ENCODE measurements at regions not wholly inside any gene's neighbourhood (a gene's known extent, or its start where the extent isn't known, plus 50 kb on each side); places are given as distances from the start of the nearest gene placed in this dataset.

DNA sequence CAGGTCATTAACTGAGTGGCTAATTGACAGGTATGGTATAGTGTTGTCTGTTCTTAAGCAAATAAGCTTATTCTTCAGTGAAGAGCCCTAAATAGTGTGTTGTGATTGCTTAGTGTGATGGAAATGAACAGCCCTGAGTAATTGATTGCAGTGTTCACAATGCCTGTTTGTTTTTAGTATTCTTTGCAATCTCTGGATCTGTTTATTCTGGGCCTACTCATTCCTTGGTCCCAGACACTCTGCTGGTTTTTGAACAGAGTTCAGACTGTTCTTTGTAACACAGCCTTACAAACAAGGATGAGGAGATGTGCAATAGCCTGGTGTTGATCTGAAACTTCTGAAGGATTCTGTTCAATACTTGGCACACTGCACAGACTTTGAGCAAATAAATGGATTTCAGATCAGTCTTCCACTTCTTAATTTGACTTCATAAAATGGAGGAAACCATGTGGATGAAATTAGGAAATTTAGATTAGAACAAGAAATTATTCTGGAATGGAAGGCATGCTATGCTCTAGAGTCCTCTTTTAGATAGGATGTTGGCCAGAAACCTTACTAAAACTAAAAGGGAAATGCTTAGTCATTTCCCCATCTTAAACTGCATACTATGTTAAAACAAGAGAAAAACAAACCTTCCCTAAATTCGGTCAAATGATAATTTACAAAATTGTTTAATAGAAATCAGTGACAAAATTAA lies 444.2 kb upstream of the SEMA3D start:
- DNase-seq, result no peak

DNA sequence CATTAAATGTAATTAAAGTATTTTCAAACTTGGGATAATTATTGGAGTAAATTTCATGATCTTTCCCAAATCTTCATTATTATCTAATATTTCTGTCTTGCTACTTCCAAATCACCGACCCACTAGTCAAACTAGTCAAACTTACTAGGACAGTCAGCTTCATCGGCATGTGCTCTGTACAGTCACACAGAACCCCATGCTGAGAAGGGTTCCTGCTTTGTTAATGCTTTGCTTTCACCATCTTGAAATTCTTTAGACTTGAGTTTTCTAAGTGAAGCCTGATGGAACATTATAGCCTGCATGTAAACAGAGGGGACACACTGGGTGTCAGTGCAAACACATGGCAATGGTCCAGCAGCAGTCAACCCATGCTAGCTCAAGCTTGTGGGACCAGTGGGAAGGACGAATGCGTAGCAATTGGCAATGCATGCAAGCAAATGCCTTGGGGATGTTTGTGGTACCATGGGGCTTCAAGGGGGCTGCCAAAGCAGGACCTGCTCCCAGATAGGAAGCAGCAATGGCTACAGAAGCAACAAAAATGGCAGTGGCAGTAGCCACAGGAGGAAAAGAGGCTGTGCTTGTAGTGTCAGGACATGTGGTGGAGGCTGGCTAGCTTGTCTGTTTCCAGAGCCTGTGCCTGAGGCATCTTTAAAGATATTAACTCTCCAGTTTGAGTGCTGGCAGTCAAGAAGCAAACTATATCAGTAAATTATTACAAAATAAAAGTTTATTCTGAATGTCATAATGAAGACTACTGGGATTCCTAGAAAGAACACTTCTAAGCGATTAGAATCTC lies 441.1 kb upstream of the SEMA3D start:
- DNase-seq, result no peak

DNA sequence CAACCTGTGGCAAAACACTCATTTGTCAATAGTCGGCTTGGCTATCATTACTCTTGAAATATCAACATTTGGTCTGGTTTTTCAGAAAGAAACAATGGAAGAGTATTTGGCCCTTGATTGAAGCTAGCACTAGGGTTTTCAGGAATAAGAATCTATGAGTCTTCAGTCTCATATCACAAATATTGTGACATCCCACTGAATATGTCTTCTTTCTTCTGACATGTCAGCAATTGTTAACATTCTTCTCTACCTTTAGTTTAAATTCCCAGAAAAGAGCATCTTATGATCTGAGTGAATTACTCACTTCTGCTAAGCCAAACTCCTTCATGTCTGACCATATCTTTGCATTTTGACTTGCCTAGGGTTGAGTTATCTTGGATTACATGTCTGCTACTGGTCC lies 435.2 kb upstream of the SEMA3D start:
- DNase-seq, result no peak

DNA sequence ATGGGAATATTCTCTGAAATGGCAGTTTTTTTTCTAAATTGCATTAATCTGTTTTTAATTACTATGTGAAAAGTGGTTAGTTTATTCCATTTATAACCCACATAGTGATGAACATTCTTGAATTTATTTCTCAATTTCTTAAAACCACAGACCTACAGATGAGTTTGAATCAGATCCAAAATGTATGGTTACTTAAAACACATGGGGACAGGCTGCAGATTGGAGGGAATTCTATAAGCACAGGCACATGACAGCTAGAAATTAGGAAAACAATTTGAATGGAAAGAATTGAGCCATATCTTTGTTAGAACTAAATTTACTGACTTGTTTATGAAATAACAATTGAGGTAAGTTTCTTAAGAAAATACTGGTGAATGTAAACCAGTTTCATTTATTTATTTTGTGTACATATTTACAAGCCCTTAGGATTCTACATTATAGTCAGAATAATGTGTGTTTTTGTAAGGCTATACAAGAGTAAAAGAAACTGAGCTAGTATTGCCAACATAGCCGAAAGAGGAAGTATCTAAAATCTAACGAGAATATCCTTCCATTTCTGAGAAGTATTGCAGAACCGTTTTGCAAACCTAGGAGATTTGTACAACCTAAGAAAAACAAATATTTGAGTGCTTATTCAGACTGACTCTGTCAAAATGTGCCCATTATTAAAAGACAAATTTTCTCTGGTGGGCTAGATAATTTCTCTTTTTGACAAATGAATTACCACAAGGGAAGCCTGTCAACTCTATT lies 434.3 kb upstream of the SEMA3D start:
- no peak for DNase-seq

DNA sequence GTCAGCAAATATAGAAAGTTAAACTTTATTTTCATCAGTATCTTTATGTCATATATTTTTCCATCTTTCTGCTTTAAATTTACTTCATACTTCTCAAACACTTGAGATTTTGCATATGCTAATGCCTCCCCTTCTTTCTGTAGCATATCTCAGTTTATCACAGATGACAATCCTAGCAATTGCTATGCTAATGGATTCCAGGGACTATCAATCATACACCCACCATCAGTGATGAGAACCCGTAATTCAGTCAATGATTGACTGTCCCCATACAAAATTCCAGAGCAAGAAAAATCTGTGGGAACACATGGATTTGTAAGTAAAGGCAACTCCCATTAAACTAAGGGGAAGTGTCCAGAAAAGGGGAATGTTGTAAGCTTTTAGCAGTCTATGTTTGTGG lies 432.4 kb upstream of the SEMA3D start:
- no peak for DNase-seq

GRCh38 chr7:85614684-85615083 lies 427.8 kb upstream of the SEMA3D start:
- no peak for DNase-seq

DNA sequence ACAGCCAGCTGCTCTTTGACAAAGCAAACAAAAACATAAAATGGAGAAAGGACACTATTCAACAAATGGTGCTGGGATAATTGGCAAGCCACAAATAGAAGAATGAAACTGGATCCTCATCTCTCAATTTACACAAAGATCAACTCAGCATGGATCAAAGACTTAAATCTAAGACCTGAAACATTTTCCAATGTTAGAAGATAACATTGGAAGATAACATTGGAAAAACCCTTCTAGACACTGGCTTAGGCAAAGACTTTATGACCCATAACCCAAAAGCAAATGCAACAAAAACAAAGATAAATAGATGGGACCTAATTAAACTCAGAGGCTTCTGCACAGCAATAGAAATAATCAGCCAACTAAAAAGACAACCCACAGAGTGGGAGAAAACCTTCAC lies 425.7 kb upstream of the SEMA3D start:
- no peak for DNase-seq

DNA sequence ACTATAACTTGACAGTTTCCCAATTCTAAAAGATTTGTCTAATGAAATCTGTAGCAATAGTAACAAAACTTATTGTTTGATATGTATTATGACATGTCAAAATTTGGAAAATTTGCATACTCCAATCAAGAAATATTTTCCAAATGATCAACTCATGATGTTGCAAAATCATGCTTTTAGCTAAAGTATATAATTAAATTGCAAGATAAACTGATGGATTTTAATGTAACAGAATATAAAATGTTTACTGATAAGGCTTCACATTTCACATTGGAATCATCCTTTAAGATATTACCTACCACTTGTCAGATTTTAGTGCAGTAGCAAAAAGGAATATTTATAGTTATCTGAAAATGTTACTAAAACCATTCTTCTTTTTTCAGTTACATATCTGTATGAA lies 421.9 kb upstream of the SEMA3D start:
- no peak for DNase-seq

DNA sequence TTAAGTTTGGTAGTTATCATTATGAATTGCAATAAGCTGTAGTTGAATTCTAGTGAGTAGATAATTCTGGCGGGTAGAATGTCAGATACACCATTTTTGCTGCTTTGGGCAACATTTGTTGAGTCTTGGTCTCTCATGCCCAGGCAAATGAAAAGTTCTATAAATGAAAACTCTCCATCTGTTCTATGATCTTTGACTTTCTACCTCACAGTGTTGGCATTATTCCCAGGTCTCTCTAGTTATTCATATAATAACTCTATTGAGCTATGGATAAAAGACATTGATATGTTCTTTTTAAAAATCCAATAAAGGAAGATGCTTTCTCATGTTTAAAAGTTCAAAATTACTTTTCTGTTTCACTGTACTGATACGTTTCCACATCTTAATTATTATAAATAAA lies 415.3 kb upstream of the SEMA3D start:
- no peak for DNase-seq

DNA sequence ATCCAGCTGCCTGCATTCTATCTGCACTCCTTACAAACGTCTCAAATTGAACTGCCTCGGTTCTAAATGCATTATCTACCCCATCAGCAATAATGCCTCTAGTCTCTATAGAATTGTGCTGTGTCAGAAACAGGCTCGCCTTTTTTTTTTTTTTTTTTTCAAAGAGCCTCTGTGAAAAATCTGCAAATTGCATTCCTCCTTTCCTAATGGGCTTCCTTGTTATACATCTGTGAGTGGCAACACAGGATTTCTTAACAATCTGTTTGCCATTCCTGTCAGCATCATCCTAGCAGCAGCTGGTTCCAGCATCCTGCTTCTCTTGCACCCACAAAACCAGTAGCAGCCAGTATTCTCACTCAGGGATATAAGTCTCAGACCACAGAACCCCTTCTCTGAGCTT lies 413.5 kb upstream of the SEMA3D start:
- no peak for DNase-seq

- no peak for DNase-seq
Observed at GRCh38 chr7:85596827-85597226, 410.0 kb upstream of the SEMA3D start.

- DNase-seq, result no peak
Observed at GRCh38 chr7:85595750-85596178, 408.9 kb upstream of the SEMA3D start.

DNA sequence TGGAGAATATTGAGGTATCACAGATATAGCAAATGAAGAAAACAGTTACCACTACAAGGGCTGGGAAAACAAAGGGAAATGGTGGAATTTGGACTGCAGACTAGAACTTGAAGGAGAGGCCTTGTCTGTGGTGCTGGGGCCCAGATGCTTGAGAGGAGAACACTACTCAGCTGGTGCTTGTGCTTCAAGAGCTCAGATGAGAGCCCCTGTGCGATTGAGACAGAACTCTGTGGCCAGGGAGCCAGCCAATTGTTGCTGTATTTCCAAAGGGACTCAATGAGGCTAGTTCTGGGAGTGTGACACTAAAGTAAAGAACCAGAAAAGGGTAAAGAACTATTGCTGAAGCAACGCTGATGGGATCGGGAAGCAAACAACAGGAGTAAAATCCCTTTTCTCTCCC lies 406.5 kb upstream of the SEMA3D start:
- DNase-seq, result no peak

DNA sequence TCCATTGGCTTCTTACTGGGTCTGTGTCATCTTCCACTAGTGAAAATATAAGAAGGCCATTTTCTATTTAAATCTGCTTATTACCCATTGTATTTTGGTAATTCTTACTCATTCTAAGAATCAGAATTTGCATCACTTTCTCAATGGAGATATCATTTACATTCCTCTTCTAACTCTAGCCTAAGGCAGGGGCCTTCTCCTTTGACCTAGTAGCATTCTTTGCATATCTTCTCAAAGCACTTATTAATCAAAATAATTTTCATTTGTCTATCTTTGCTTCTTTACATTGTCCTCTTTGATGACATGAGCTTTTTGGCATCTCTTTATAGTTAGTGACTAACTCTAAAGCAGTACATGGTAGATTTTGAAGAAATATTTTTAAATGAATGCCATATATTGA lies 400.9 kb upstream of the SEMA3D start:
- DNase-seq, result no peak

GRCh38 chr7:85586091-85586490 lies 399.2 kb upstream of the SEMA3D start:
- DNase-seq, result no peak

DNA sequence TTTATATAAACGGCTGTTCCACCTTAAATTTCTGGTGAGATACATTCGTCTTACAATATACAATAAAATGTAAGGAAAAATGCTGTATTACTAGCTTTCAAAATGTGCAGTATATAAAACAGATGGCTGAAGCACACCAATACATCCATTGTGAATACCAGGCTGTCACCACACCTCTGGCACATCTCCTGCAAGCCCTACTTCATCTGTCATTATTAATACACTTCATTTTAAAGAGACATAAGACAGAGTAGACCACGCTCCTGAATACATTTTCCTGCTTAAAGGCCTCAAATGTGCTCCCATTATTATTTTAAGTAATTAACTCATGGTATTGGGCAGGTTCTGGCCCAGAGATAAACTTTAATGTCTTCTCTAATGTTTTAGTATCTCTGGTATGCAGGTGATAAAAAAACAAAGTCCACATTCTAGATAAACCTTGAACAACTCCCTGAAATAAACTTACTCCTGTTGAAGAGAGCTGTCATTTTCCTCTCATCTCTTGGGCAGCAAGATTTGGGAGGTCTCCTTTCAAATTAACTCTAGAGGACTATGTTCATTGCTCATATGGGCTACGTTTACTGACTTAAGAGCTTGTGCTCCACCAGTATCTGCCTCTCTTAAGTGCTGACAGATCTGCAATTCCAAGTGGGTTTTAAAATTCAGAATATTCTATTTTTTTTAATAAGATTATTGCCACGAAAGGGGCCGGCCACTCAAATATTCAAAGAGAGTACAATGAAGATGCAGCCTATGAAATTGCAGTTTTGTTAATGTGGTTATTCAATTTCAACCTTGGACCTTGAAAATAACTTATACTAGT lies 396.5 kb upstream of the SEMA3D start:
- no peak for DNase-seq

DNA sequence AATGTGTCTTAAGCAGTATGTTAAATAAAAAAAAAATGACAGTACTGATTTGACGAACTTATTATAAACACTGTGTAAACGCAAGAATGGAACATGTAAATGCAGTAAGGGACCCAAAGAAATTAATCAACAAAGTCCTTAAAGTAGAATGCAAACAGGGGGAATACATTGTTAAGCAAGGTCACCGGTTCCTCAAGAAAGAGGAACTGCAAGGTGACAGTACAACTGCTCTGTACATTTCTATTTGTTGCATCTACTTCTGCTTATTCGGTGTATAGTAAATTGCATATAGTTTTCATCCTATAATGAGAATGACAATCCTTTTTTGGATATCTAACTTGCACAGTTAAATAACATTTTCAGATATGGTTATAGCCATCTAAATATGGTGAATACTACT lies 387.0 kb upstream of the SEMA3D start:
- DNase-seq, result no peak

DNA sequence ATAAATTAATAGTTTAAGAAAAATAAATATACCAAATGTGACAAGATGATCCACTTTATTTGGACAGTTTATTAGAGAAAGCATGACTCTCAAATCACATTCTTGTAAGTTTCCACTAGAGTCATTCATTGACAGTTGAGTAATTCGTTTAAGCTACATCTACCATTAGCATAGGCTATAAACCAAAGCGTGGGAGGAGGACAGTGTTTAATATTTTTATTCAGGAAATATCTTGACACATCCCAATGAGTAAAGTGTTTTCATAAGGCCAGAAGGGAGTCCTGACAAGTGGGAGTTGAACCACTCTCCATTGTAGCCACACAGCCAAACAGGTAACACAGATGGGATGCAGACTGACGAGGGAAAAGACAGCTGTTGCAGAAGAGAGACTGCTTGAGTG lies 386.5 kb upstream of the SEMA3D start:
- DNase-seq, result no peak

DNA sequence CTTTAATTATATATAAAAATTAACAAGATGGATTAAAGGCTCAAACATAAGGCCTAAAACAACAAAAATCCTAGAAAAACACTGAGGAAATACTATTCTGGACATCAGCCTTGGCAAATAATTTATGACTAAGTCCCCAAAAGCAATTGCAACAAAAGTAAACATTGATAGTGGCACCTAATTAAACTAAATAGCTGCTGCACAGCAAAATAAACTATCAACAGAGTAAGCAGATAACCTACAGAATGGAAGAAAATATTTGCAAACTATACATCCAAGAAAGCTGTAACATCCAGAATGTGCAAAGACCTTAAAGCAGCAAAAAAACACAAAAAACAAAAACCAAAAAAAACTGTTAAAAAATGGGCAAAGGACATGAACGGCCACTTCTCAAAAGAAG lies 384.0 kb upstream of the SEMA3D start:
- no peak for DNase-seq

- DNase-seq, result no peak
Observed at GRCh38 chr7:85567983-85568382, 381.1 kb upstream of the SEMA3D start.

DNA sequence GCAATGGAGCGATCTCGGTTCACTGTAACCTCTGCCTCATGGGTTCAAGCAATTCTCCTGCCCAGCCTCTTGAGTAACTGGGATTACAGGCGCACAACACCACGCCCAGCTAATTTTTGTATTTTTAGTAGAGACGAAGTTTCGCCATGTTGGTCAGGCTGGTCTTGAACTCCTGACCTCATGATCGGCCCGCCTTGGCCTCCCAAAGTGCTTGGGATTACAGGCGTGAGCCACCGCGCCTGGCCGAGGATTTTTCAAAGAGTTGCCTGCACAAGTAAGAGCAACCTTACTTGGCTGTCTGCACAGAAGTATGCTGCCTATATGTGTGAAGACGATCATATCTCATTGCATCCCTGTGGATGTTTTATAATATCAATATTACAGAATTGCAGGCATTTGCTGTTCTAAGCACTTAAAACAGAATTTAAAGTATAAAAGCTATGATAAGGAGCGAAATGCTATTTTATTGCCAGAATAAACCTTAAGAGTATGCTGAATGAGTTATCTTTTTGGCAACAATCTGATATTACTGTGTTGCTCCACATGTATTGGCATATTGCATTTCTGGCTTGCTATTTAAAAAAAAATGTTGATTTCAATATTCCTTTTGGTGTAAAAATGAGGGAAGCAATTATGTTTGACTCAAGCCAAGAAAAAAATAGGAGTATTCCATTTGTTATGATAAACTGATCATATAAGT lies 379.4 kb upstream of the SEMA3D start:
- DNase-seq, result no peak

- DNase-seq, result no peak
Observed at GRCh38 chr7:85565276-85565675, 378.4 kb upstream of the SEMA3D start.
